ENCODE measurements at regions not wholly inside any gene's neighbourhood (a gene's known extent, or its start where the extent isn't known, plus 50 kb on each side); places are given as distances from the start of the nearest gene placed in this dataset.

DNA sequence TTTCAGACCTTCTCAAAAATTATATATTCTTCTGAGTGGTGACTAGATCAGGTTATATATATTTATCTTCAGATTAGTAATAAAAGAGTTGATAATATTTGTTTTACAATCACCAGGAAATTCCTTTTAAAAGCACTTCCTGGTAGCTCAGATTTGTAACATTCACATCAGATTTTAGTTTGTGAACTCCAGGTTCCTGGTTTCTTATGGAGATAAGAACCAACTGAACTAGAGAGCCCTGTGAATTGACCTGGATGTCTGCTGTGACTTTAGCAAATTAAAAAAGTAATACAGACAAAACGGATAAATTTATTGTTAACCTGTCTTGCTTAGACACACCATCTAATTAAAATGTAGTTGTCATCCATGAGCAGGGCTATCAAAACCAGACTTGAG, 868.7 kb downstream of the BCL11A start:
- no peak overlapping the region for H3K4me3 Mint-ChIP-seq
- H3K9me3 Mint-ChIP-seq, result peaks cover 14% of the 10 kb centered on the region
- no peaks in the 10 kb centered on the region for H3K36me3 Mint-ChIP-seq (ENCODE audit: low read depth)
- no peaks in the 10 kb centered on the region for H3K4me1 Mint-ChIP-seq (ENCODE audit: low read depth)
- DNase-seq, result no peak
- H3K27me3 Mint-ChIP-seq (ENCODE audit: insufficient read depth), result no peaks in the 10 kb centered on the region
- H3K27ac Mint-ChIP-seq, result no peak overlapping the region
- TF ChIP-seq, protein P1, sequence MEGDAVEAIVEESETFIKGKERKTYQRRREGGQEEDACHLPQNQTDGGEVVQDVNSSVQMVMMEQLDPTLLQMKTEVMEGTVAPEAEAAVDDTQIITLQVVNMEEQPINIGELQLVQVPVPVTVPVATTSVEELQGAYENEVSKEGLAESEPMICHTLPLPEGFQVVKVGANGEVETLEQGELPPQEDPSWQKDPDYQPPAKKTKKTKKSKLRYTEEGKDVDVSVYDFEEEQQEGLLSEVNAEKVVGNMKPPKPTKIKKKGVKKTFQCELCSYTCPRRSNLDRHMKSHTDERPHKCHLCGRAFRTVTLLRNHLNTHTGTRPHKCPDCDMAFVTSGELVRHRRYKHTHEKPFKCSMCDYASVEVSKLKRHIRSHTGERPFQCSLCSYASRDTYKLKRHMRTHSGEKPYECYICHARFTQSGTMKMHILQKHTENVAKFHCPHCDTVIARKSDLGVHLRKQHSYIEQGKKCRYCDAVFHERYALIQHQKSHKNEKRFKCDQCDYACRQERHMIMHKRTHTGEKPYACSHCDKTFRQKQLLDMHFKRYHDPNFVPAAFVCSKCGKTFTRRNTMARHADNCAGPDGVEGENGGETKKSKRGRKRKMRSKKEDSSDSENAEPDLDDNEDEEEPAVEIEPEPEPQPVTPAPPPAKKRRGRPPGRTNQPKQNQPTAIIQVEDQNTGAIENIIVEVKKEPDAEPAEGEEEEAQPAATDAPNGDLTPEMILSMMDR (IDR thresholded peaks at IDR 0.05), result no peak

DNA sequence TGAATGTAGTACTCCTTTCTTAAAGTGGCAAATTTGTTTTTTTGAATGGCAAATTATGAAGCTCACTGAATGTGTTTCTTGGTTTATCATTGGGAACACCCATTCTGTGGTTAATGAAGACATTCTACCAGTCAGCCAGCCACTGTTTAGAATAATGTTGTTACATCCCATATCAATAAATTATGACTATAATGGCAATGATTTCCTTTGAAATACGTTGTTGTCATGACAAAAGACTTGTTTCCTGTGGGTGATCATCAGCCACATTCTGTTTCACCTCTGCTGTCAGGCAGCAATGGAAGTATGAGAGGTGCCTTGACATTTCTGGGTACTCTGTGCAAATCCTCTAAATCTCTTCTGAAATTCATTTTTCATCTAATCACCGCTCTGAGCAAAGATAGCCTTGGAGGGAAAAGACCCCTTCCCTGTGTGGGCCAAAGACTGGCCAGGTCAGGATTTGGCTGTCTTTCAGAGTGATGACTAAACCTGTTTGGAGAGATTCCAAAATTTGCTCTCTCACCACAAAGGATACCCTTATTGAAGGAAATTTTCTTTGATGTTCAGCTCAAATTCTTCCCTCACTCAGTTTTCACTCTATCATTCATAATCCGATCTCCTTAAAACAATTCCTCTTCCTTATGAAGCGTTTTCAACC, 869.2 kb downstream of the BCL11A start:
- H3K9me3 Mint-ChIP-seq, result peaks cover 14% of the 10 kb centered on the region
- H3K27ac Mint-ChIP-seq, result no peak overlapping the region
- TF ChIP-seq, protein P1 (IDR thresholded peaks at IDR 0.05), result no peak
- H3K4me3 Mint-ChIP-seq, result no peak overlapping the region
- H3K36me3 Mint-ChIP-seq (ENCODE audit: low read depth), result no peaks in the 10 kb centered on the region
- no peaks in the 10 kb centered on the region for H3K27me3 Mint-ChIP-seq (ENCODE audit: insufficient read depth)
- no peaks in the 10 kb centered on the region for H3K4me1 Mint-ChIP-seq (ENCODE audit: low read depth)
- no peak for DNase-seq

DNA sequence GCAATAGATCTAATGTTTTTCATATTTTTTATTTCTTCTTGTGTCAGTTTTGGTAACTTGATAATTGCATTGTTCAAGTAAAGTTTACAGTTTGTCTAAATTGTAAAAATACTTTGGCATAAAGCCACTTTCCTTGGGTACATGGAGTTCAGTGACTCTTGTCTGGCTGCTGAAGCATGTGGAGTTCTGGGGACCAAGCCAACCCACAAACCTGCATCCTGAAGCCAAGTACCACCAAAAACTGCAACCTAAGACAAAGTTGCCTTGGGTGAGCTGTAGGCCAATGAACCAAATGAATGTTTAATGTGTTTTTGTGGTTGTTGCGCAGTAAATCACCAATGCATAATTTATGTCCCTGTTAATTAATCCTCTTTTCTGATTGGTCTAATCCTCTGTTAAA, 872.6 kb downstream of the BCL11A start:
- Mint-ChIP-seq H3K27me3 (ENCODE audit: insufficient read depth) (no peaks in the 10 kb centered on the region), H3K4me3 (no peak overlapping the region), H3K9me3 (peaks cover 8% of the 10 kb centered on the region), H3K4me1 (ENCODE audit: low read depth) (no peaks in the 10 kb centered on the region), H3K27ac (no peak overlapping the region), H3K36me3 (ENCODE audit: low read depth) (no peaks in the 10 kb centered on the region)
- TF ChIP-seq, protein P1 (IDR thresholded peaks at IDR 0.05), result no peak
- no peak for DNase-seq

DNA sequence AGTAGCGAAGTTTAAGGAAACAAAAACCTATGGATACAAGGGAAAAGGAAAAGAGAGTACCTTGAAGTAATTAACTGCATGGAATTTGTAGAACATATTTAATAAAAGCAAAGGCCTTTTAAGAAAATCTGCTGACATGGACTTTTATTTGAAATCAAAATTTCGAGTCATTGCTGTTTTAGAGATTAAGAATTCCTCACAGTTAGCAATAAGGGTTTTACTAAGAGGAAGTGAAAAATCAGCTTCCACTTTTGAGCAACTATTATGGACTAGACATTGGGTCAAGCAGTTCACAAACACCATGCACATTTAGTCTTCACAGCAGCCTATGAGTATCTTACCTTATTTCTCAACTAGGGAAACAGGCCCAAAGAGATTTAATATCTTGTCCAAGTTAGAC, 876.3 kb downstream of the BCL11A start:
- Mint-ChIP-seq H3K4me1 (ENCODE audit: low read depth) (no peaks in the 10 kb centered on the region), H3K27me3 (ENCODE audit: insufficient read depth) (no peaks in the 10 kb centered on the region), H3K9me3 (peaks cover 8% of the 10 kb centered on the region), H3K4me3 (no peak overlapping the region), H3K27ac (no peak overlapping the region), H3K36me3 (ENCODE audit: low read depth) (no peaks in the 10 kb centered on the region)
- DNase-seq, result no peak
- TF ChIP-seq, protein P1 (IDR thresholded peaks at IDR 0.05), result no peak

DNA sequence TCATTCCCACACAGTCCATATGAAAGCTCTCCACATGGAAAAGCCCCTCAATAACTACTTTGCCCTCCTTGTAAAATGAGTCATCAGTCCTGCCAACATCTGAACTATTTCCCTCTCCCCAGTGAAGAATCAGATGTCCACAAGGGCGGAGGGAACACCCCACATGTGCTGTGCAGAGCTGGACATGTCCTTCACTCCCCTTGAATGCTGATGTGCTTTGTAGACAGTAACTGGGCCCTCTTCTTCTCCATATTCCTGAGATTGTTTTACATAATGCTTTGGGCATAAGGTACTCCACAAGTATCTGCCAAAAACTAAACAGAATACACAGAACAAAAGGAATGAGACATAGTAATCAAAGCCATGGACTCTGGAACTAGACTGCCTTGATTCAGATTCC, 879.4 kb downstream of the BCL11A start:
- no peak for DNase-seq
- Mint-ChIP-seq H3K27ac (no peak overlapping the region), H3K27me3 (ENCODE audit: insufficient read depth) (no peaks in the 10 kb centered on the region), H3K36me3 (ENCODE audit: low read depth) (no peaks in the 10 kb centered on the region), H3K4me1 (ENCODE audit: low read depth) (no peaks in the 10 kb centered on the region), H3K9me3 (peaks cover 11% of the 10 kb centered on the region), H3K4me3 (no peak overlapping the region)
- TF ChIP-seq, protein P1 (IDR thresholded peaks at IDR 0.05), result no peak

DNA sequence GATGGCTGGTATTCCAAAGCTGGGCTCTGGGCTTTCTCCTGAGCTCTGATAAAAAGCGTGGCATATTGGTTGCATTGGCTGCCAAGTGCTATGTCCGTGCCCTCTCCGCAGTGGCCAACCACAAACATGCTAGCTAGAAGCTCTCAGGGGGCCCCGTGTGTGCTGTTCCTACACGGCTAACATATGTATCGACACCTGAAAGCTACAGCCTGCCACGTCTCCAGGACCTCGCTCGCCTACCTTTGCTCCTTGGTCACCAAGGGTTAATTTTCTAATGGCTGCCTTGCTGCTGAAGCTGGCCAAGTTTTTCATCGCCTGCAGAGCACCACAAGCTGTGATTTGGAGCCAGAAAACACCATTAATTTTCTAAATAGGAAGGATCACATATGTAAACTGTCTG, 888.4 kb downstream of the BCL11A start:
- no peak for DNase-seq
- TF ChIP-seq, protein P1 (IDR thresholded peaks at IDR 0.05), result no peak
- no peaks in the 10 kb centered on the region for H3K27me3 Mint-ChIP-seq (ENCODE audit: insufficient read depth)
- no peaks in the 10 kb centered on the region for H3K4me1 Mint-ChIP-seq (ENCODE audit: low read depth)
- no peak overlapping the region for H3K27ac Mint-ChIP-seq
- H3K9me3 Mint-ChIP-seq, result peaks cover 22% of the 10 kb centered on the region
- no peaks in the 10 kb centered on the region for H3K36me3 Mint-ChIP-seq (ENCODE audit: low read depth)
- H3K4me3 Mint-ChIP-seq, result no peak overlapping the region

All from HFFc6 (cell line).